NB4 (cell line): ENCODE measurements at regions not wholly inside any gene's neighbourhood (a gene's known extent, or its start where the extent isn't known, plus 50 kb on each side); places are given as distances from the start of the nearest gene placed in this dataset.

ENCODE experiments used
- CTCF ChIP-seq: IDR thresholded peaks from one replicate; pipeline ENCODE4 v1.5.1; 2012; ENCODE audit warnings: low read depth, low read length
- MYC ChIP-seq: IDR thresholded peaks from 2 replicates; pipeline ENCODE4 v1.6.1; 2011; ENCODE audit warnings: low read depth, low read length
- POLR2A ChIP-seq: IDR thresholded peaks from 2 replicates; pipeline ENCODE4 v1.6.1; 2011; ENCODE audit warnings: mild to moderate bottlenecking; ENCODE audit not compliant: insufficient read length; ENCODE audit errors: extremely low read depth

- TF ChIP-seq CTCF = no peak
- no peak for TF ChIP-seq POLR2A
- TF ChIP-seq MYC = no peak
Observed at GRCh38 chr1:189936861-189937260, 540.8 kb downstream of the BRINP3 start.
